Retina (tissue), 1 donor: ENCODE measurements at regions not wholly inside any gene's neighbourhood (a gene's known extent, or its start where the extent isn't known, plus 50 kb on each side); places are given as distances from the start of the nearest gene placed in this dataset.

Experiments
- DNase-seq: peaks from one replicate; pipeline ENCODE4 v3.0.0-alpha.2; 2016

DNA sequence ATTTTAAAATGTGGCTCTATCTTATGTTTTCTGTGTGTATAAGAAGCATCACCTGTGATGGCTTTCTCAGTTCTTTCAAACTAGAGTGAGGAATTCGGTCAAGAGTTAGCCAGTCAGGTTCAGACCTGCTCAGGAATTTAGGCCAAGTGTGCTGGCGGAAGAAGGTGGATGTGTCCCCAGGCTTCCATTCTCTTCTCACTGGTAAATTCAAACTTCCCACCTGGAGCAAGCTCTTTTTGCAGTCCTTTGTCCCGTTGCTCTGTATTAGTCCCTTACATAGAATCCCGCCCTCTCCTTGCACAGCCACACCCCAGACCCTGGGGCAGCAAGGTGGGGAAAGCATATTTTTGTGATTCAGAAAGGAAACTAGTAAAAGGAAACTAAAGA lies 124.7 kb upstream of the PWP1 start:
- no peak for DNase-seq

DNA sequence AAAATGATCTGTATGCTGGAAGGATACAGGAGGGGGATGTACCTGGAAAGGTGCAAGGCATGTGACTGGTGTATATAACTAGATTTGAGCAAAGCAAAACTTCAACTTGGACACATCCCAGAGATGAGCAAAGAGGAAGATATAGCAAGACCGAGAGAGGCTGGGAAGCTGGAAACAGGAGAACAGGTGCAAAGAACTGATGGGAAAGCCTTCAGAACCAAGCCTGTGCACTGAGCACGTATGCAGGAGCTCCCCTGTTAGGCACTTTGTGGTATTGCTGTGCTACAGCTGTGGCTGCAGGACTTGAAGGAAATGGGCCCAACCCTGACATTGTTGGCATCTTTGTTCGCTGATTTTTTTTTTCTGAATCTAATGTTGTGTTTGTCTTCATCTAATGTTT lies 120.7 kb upstream of the PWP1 start:
- DNase-seq, result no peak

DNA sequence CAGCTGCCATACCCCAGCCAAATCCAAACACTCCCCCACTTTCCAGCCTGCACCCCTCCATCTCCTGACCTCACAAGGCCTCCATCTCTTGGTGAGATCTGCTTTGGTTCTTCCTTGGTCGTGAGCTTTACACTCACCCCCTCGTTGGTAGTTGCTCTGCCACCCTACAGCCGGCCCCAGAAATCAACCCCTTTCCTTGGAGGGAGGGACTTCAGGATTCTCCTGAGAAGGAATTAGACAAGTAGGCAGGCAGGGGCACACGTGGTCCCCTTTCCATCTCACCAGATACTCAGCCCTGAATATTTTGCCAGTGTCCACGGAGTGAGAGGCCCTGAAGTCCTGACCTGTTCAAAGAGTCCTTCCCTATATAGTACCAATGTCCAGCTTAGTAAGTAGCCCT lies 120.0 kb upstream of the PWP1 start:
- DNase-seq, result no peak

- no peak for DNase-seq
Measured at GRCh38 chr12:107567876-107568619, 117.6 kb upstream of the PWP1 start.

DNA sequence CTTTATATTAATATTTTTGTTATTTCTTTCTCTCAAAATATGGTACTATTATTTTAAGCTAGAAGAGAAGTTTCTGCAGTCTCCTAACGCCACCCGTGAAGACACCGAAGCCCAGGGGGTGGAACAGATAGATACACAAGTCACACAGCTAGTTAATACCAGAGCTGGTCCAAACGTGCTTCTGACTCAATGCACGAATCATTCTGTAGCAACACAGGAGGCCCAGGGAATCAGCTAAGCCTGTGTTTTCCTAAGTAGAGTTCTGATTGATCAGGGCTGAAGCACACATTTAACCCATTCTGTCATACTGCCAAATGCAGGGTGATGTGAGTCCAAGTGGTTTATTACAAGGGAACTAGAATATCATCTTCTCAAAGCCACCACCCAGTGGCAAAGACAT lies 116.9 kb upstream of the PWP1 start:
- DNase-seq, result no peak

DNA sequence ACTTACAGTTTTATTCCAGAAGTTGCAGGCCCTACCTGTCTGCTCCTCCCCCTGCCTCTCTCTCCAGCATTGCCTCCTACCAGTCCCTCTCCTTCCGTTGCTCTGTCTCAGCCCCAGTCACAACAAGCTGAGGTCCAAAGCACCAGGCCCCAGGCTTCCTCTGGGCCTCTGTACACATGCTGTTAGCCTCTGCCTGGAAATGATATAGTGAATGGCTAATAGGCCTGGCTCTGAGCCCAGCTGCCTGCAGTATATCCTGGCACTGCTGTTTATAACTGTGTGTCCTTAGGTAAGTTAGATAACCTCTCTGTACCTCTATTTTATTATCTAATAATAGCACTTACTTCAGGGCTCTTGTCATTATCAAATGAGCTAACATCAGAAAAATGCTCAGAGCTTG lies 114.9 kb upstream of the PWP1 start:
- DNase-seq, result no peak

DNA sequence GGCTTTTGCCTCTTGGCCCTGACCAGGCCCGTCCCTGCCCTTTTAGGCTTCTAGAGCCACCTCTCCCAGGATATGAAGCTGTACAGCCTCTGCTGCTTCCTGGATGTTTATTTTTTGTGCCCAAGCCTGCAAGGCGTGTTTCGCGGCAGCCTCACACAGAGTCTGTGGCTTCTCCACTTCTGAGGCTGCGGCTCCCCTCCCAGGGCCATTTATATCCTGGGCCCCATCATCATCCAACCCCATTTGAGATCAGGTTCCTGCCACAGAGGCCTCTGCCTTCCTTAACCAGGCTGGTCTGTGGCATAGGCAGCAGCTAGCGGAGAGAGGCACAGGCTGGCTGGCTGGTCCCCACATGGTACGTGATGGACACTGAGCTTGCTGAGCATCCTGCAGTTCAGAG lies 114.1 kb upstream of the PWP1 start:
- no peak for DNase-seq

DNA sequence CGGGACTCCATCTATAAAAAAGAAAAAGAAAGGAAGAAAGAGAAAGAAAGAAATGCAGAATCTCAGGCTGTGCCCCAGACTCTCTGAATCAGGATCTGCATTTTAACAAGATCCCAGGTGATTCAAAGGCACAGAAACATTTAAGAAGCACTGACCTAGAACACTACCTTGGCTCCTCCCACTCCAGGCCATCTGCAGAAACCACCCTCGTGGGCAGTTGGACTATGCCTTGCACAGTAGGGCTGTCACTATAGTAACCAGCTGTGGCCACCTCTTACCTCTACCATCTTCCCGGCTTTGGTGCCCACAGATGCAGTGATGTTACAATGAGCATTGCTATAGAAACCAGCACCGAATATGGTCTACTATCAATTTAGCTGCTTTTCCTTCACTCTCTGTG lies 110.9 kb upstream of the PWP1 start:
- no peak for DNase-seq

GRCh38 chr12:107580750-107581618 lies 104.6 kb upstream of the PWP1 start:
- peak; percentile 53 for DNase-seq

DNA sequence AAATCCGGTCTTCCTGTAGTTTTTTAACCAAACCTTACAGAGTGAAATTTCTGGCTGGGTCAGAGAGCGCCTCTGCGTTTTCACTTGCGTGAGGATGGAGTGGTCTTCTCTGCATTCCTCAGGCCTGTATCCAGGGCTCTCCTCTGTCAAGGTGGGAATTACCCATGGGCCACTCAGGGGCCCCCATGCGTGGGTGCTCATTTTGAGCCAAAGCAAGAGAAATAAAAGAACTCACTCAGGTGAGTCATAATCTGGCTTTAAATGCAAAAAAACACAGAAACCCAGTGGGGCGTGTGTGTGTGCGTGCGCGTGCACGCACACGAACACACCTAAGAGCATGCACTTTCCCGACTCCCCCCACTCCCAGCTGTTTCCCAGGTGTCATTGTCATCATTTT lies 104.0 kb upstream of the PWP1 start:
- DNase-seq, result peak; percentile 30

- no peak for DNase-seq
Measured at GRCh38 chr12:107583551-107583950, 102.0 kb upstream of the PWP1 start.

DNA sequence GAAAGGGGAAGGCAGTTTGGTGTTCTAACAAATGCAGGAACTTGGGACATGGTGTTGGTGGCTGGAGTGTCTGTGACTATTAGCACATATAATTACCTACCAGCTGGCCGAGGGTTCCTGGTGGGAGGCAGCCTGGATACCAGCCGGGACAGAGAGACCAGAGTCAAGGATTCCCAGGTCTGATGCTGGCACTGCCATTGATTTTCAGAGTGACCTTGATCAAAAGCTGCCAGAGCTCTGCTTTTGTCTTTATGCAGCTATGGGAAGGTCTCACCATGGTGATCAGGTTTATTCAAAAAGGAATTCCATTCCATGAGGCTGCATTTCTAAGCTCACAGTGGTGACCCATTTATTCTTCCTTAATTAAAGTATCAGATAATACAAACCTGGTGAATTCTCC lies 101.0 kb upstream of the PWP1 start:
- DNase-seq, result peak; percentile 29

DNA sequence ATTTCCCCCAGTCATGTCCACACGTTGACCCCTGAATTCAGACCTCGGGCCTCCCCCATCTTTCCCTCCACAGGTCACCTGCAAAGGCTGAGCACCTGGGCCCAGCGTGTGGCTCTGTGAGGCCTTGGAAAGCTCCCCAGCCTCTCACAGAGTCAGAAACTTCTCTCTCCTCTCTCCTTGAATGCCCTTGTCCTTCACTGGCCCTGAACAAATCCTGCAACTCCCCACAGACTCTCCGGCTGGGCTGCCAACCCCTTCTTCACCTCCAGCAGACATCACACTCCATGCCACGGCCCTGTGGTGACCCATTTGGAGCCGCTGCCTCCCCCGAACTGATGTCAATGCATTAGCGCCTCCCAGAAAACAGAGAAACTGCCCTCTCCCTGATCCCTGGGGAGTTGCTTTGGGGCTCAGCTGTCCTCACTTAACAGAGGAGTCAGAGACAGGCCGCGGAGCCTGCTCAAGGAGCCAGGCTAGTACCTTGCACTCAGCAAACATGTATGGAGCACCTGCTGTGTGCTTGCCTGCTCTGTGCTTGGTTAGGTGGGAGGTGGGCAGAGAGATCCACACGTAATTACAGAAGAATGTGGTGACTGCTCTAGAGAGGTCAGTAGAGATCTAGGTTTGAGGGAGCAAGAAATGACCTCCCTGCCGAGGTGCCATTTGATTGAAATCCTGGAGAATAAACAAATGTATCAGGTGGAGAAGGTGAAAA lies 99.2 kb upstream of the PWP1 start:
- DNase-seq, result peak; percentile 53

DNA sequence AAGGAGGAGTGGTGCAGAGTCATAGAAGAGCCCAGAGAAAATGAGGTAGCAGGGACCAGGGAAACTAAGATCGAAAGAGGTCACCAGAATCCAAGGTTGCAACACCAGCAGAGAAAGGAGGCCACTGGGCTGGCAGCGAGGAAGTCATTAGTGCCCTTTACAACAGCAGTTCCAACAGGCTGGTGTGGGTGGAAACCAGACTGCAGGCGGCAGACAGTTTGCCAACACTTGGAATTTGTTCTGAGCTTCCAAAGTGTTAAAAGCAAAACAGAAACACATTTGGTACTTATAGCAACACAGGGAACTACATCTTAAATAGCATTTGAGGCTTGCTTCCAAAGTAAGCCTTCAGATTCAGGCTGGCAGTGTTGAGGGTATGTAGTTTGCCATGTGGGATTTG lies 95.2 kb upstream of the PWP1 start:
- DNase-seq, result no peak

- DNase-seq, result no peak
Measured at GRCh38 chr12:107590814-107591375, 94.7 kb upstream of the PWP1 start.

- DNase-seq, result no peak
Measured at GRCh38 chr12:107593713-107594381, 91.8 kb upstream of the PWP1 start.

DNA sequence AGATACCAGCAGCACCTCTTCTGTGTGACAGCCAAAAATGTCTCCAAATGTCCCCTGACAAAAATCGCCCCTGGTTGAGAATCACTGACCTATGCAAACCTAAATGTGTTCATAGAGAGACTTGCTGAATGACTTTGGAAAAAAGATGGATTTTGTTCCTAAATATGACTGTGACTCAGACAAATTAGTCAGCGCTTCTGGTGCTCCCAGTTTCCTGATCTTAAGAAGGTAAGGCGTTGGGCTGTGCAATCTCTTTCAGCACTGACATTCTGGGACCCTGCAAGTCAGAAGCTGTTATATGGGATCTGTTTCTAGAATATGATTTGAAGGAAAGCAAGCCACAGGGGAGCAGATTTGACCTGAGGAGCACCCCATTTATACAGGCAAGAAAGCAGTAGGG lies 90.6 kb upstream of the PWP1 start:
- DNase-seq, result no peak

DNA sequence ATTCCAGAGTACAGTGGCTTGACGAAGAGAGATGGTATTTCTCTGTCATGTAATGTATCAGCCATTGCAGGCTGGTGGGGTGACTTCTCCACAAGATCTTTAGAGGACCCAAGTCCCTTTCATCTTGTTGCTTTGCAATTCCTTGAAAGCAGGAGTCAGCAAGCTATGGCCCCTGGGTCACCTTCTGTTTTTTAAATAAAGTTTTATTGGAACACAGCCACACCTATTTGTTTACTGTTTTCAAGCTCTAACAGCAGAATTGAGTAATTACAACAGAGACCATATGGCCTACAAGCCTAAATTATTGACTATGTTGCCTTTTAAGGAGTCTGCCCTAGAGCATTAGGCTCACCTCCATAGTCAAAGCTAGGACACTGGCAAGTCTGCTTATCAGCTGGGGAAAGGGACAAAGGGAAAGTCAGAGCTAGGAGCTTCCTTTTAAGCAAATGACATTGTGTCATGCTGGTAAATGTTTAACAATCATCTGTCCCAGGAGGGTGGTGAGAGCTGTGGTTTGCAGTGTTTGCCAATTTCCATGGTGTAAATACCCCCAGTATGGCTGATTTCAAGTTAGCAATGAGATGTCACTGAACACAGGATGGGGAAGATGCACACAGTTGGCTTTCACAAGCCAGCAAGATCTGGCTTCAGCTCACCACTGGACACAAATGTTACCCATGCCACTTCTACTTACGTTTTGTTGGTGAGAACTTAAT lies 87.7 kb upstream of the PWP1 start:
- DNase-seq, result no peak

- DNase-seq, result no peak
Measured at GRCh38 chr12:107598906-107599305, 86.7 kb upstream of the PWP1 start.

DNA sequence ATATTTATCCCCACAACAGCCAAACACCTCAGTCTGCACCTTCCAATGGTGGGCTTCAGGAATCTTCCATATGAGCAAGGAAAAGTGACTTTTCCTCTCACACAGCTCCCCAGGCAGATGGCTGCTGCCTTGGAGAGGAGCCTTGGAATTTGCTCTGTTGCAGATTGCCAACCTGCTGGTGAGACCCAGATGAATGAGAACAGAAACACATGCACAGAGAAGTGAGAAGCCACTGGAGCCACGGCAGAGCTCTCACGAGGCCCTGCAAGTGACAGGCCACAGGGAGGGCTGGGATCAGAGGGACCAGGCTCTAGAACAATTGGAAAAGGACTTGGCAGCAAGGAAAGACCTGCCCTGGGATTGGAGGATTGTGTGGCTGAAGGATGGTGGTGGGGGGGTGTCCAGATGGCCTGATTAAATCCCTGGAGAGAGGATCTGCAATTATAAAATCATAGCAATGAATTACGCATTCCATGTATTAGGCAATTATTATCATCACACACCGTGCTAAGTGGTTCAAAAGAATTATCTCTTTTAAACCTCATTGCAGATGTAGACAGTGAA lies 84.9 kb upstream of the PWP1 start:
- peak; percentile 27 for DNase-seq

DNA sequence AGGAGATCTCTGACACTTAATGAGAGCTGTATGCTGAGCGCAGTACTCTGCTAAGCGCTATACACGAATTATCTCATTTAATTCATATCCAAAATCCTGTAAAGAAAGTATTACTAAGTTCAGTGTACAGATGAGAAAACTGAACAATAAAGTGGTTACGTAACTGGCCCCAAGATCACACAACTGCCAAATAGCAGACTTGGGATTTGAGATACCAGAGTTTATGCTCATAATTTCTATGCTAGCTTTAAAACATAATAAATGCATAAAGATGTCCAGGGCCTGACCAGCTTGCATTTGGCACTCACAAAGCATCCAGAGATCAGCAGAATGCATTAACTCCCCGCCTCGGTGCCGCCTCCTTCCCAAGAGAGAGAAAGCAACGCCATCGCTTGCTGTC lies 83.2 kb upstream of the PWP1 start:
- DNase-seq, result no peak

GRCh38 chr12:107605293-107605692 lies 80.3 kb upstream of the PWP1 start:
- DNase-seq, result no peak
